OCI-LY1 (cell line): ENCODE measurements at regions not wholly inside any gene's neighbourhood (a gene's known extent, or its start where the extent isn't known, plus 50 kb on each side); places are given as distances from the start of the nearest gene placed in this dataset.

ENCODE experiments used
- CTCF ChIP-seq: fragments of 200-600 bp; sonication (generic), shearing (Covaris generic); IDR thresholded peaks from 2 replicates; pipeline ENCODE4 v1.5.1; 2017; ENCODE audit warnings: mild to moderate bottlenecking, antibody characterized with exemption, low read length, moderate library complexity, mixed read lengths
- EZH2 ChIP-seq: fragments of 200-600 bp; sonication (generic), shearing (Covaris generic); IDR thresholded peaks from 2 replicates; pipeline ENCODE4 v1.8.0; 2017; ENCODE audit warnings: borderline replicate concordance, mixed run types, mild to moderate bottlenecking, antibody characterized with exemption, low read length, moderate library complexity, mixed read lengths

- TF ChIP-seq CTCF (no peak), EZH2 (no peak)
Measured at GRCh38 chr2:103012590-103012989, 250.8 kb downstream of the TMEM182 start.
